Liver (tissue), 3 donors: ENCODE measurements at regions not wholly inside any gene's neighbourhood (a gene's known extent, or its start where the extent isn't known, plus 50 kb on each side); places are given as distances from the start of the nearest gene placed in this dataset.

Experiments used
- CTCF ChIP-seq: fragments of 150-350 bp; IDR thresholded peaks from 2 replicates; pipeline ENCODE4 v1.5.1; 2017; ENCODE audit warnings: improper control_type of control experiment, low read depth, low read length; ENCODE audit not compliant: missing input control
- EGR1 ChIP-seq, 2 donors: IDR thresholded peaks; 2 replicates each; pipeline ENCODE4 v1.6.1; 2016 to 2018; ENCODE audit warnings: antibody characterized with exemption in 2 of 2, low read depth in 2 of 2
- GABPA ChIP-seq, 2 donors: IDR thresholded peaks in 1 of 2; conservative IDR thresholded peaks in 1 of 2; 2 replicates each; pipeline ENCODE4 v1.6.1; 2016; ENCODE audit warnings: antibody characterized with exemption in 2 of 2, mild to moderate bottlenecking in 1 of 2, moderate library complexity in 1 of 2
- HNF4A ChIP-seq, 2 donors: conservative IDR thresholded peaks; 2 replicates each; pipeline ENCODE4 v1.6.1; 2016; ENCODE audit warnings: antibody characterized with exemption in 2 of 2, mild to moderate bottlenecking in 2 of 2
- JUND ChIP-seq, 2 donors: IDR thresholded peaks; 2 replicates each; pipeline ENCODE4 v1.6.1; 2016; ENCODE audit warnings: antibody characterized with exemption in 2 of 2
- MAX ChIP-seq: IDR thresholded peaks from 2 replicates; pipeline ENCODE4 v1.6.1; 2016; ENCODE audit warnings: antibody characterized with exemption
- RAD21 ChIP-seq, 2 donors: IDR thresholded peaks; 2 replicates each; pipeline ENCODE4 v1.6.1; 2016; ENCODE audit warnings: antibody characterized with exemption in 2 of 2, mild to moderate bottlenecking in 2 of 2
- REST ChIP-seq: IDR thresholded peaks from 2 replicates; pipeline ENCODE4 v1.6.1; 2016; ENCODE audit warnings: antibody characterized with exemption, mild to moderate bottlenecking
- RXRA ChIP-seq, 2 donors: IDR thresholded peaks; 2 replicates each; pipeline ENCODE4 v1.6.1; 2017 to 2018; ENCODE audit warnings: antibody characterized with exemption in 2 of 2, mild to moderate bottlenecking in 1 of 2
- SP1 ChIP-seq: IDR thresholded peaks from 2 replicates; pipeline ENCODE4 v1.6.1; 2018; ENCODE audit warnings: antibody characterized with exemption, mild to moderate bottlenecking
- TAF1 ChIP-seq: conservative IDR thresholded peaks from 2 replicates; pipeline ENCODE4 v1.6.1; 2016; ENCODE audit warnings: antibody characterized with exemption, mild to moderate bottlenecking
- YY1 ChIP-seq: IDR thresholded peaks from 2 replicates; pipeline ENCODE4 v1.6.1; 2016; ENCODE audit warnings: antibody characterized with exemption, mild to moderate bottlenecking
- ZBTB33 ChIP-seq: IDR thresholded peaks from 2 replicates; pipeline ENCODE4 v1.6.1; 2016; ENCODE audit warnings: antibody characterized with exemption
- TF ChIP-seq, protein P1 (sequence below): IDR thresholded peaks from 2 replicates; pipeline ENCODE4 v1.6.1; 2016; ENCODE audit warnings: antibody characterized with exemption
- donor health status: healthy.
- donor health status: healthy.

- TF ChIP-seq CTCF, result no peak
- no peak for TF ChIP-seq TAF1
- TF ChIP-seq REST, result no peak
- no peak for TF ChIP-seq SP1
- no peak for TF ChIP-seq EGR1 (IDR thresholded peaks at IDR 0.05; ENCODE audit: low read depth in 2 of 2)
- TF ChIP-seq RAD21 (IDR thresholded peaks at IDR 0.05), result no peak
- TF ChIP-seq RXRA (IDR thresholded peaks at IDR 0.05), result no peak
- TF ChIP-seq YY1, result no peak
- no peak for TF ChIP-seq ZBTB33
- TF ChIP-seq, protein P1, sequence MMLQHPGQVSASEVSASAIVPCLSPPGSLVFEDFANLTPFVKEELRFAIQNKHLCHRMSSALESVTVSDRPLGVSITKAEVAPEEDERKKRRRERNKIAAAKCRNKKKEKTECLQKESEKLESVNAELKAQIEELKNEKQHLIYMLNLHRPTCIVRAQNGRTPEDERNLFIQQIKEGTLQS, result no peak
- no peak for TF ChIP-seq JUND (IDR thresholded peaks at IDR 0.05)
- no peak for TF ChIP-seq GABPA (IDR thresholded peaks at IDR 0.05 in 1 of 2, conservative IDR thresholded peaks at IDR 0.05 in 1 of 2)
- no peak for TF ChIP-seq HNF4A (conservative IDR thresholded peaks at IDR 0.05)
- no peak for TF ChIP-seq MAX
Observed at GRCh38 chr2:38141501-38141900, 65.5 kb upstream of the CYP1B1 start.
